ENCODE measurements at regions not wholly inside any gene's neighbourhood (a gene's known extent, or its start where the extent isn't known, plus 50 kb on each side); places are given as distances from the start of the nearest gene placed in this dataset.

GRCh38 chr2:58769864-58770234, 528.7 kb upstream of the FANCL start:
- Histone ChIP-seq H3K4me3 (ENCODE audit: low read depth, low read length) (no peak overlapping the region), H3K27me3 (ENCODE audit: control insufficient read depth, insufficient read depth, low read length) (no peaks in the 10 kb centered on the region), H3K36me3 (ENCODE audit: control insufficient read depth, insufficient read depth, low read length) (no peaks in the 10 kb centered on the region)
- no peak for TF ChIP-seq CTCF (IDR thresholded peaks at IDR 0.05; ENCODE audit: insufficient read depth, low read length, poor library complexity, severe bottlenecking)
- no peak for DNase-seq (ENCODE audit: low read depth)

GRCh38 chr2:58769111-58769863, 528.2 kb upstream of the FANCL start:
- Histone ChIP-seq H3K4me3 (ENCODE audit: low read depth, low read length) (no peak overlapping the region), H3K36me3 (ENCODE audit: control insufficient read depth, insufficient read depth, low read length) (no peaks in the 10 kb centered on the region), H3K27me3 (ENCODE audit: control insufficient read depth, insufficient read depth, low read length) (no peaks in the 10 kb centered on the region)
- DNase-seq (ENCODE audit: low read depth): no peak
- TF ChIP-seq CTCF (IDR thresholded peaks at IDR 0.05; ENCODE audit: insufficient read depth, low read length, poor library complexity, severe bottlenecking): no peak

GRCh38 chr2:58768715-58769080, 527.6 kb upstream of the FANCL start:
- H3K4me3 ChIP-seq (ENCODE audit: low read depth, low read length): no peak overlapping the region
- no peaks in the 10 kb centered on the region for H3K27me3 ChIP-seq (ENCODE audit: control insufficient read depth, insufficient read depth, low read length)
- TF ChIP-seq CTCF (IDR thresholded peaks at IDR 0.05; ENCODE audit: insufficient read depth, low read length, poor library complexity, severe bottlenecking): no peak
- DNase-seq (ENCODE audit: low read depth): no peak
- H3K36me3 ChIP-seq (ENCODE audit: control insufficient read depth, insufficient read depth, low read length): no peaks in the 10 kb centered on the region

- Histone ChIP-seq H3K4me3 (ENCODE audit: low read depth, low read length) (no peak overlapping the region), H3K36me3 (ENCODE audit: control insufficient read depth, insufficient read depth, low read length) (no peaks in the 10 kb centered on the region), H3K27me3 (ENCODE audit: control insufficient read depth, insufficient read depth, low read length) (no peaks in the 10 kb centered on the region)
- DNase-seq (ENCODE audit: low read depth): no peak
- TF ChIP-seq CTCF (IDR thresholded peaks at IDR 0.05; ENCODE audit: insufficient read depth, low read length, poor library complexity, severe bottlenecking): no peak
Observed at GRCh38 chr2:58767828-58768714, 526.9 kb upstream of the FANCL start.

- no peaks in the 10 kb centered on the region for H3K36me3 ChIP-seq (ENCODE audit: control insufficient read depth, insufficient read depth, low read length)
- no peak for TF ChIP-seq CTCF (IDR thresholded peaks at IDR 0.05; ENCODE audit: insufficient read depth, low read length, poor library complexity, severe bottlenecking)
- no peak for DNase-seq (ENCODE audit: low read depth)
- no peaks in the 10 kb centered on the region for H3K27me3 ChIP-seq (ENCODE audit: control insufficient read depth, insufficient read depth, low read length)
- no peak overlapping the region for H3K4me3 ChIP-seq (ENCODE audit: low read depth, low read length)
Observed at GRCh38 chr2:58764338-58765104, 523.4 kb upstream of the FANCL start.

Data from kidney epithelial cell (primary cell).